NOMO-1 (cell line): ENCODE measurements at regions not wholly inside any gene's neighbourhood (a gene's known extent, or its start where the extent isn't known, plus 50 kb on each side); places are given as distances from the start of the nearest gene placed in this dataset.

Source experiments
- DNase-seq, 2 experiments: peaks; one replicate each; lab custom pipeline; 2025; ENCODE audit not compliant: unreplicated experiment in 2 of 2; lab: John Stamatoyannopoulos, UW

GRCh38 chr2:204344119-204344518 is 201.2 kb upstream of the PARD3B start:
- DNase-seq, result no peak

GRCh38 chr2:204346906-204347305 is 198.4 kb upstream of the PARD3B start:
- no peak for DNase-seq

- DNase-seq, result no peak
Measured at GRCh38 chr2:204353823-204354222, 191.5 kb upstream of the PARD3B start.

GRCh38 chr2:204354442-204354856 is 190.8 kb upstream of the PARD3B start:
- no peak for DNase-seq

- no peak for DNase-seq
Measured at GRCh38 chr2:204355688-204356087, 189.6 kb upstream of the PARD3B start.

GRCh38 chr2:204356151-204356641 is 189.1 kb upstream of the PARD3B start:
- DNase-seq, result no peak

GRCh38 chr2:204357286-204357685 is 188.0 kb upstream of the PARD3B start:
- no peak for DNase-seq

GRCh38 chr2:204359076-204359475 is 186.2 kb upstream of the PARD3B start:
- DNase-seq, result no peak

- DNase-seq, result no peak
Measured at GRCh38 chr2:204360218-204361007, 184.9 kb upstream of the PARD3B start.

- DNase-seq, result no peak
Measured at GRCh38 chr2:204361738-204362137, 183.5 kb upstream of the PARD3B start.

GRCh38 chr2:204362581-204362980 is 182.7 kb upstream of the PARD3B start:
- no peak for DNase-seq

GRCh38 chr2:204363513-204363912 is 181.8 kb upstream of the PARD3B start:
- DNase-seq, result no peak

GRCh38 chr2:204364860-204365535 is 180.3 kb upstream of the PARD3B start:
- no peak for DNase-seq

- DNase-seq, result no peak
Measured at GRCh38 chr2:204365811-204366210, 179.5 kb upstream of the PARD3B start.

- no peak for DNase-seq
Measured at GRCh38 chr2:204367466-204367865, 177.8 kb upstream of the PARD3B start.

- DNase-seq, result no peak
Measured at GRCh38 chr2:204370172-204370718, 175.0 kb upstream of the PARD3B start.

- DNase-seq, result no peak
Measured at GRCh38 chr2:204373942-204374341, 171.3 kb upstream of the PARD3B start.

- no peak for DNase-seq
Measured at GRCh38 chr2:204380141-204380881, 165.0 kb upstream of the PARD3B start.

GRCh38 chr2:204386668-204387067 is 158.6 kb upstream of the PARD3B start:
- no peak for DNase-seq

- no peak for DNase-seq
Measured at GRCh38 chr2:204389120-204389519, 156.2 kb upstream of the PARD3B start.

GRCh38 chr2:204389856-204390255 is 155.4 kb upstream of the PARD3B start:
- no peak for DNase-seq
